Fibroblast of skin of back (primary cell): ENCODE measurements at regions not wholly inside any gene's neighbourhood (a gene's known extent, or its start where the extent isn't known, plus 50 kb on each side); places are given as distances from the start of the nearest gene placed in this dataset.
A peak's percentile ranks its signal among the peaks of the same experiment; 100 is the strongest.

ENCODE experiments used
- DNase-seq: peaks from one replicate; pipeline ENCODE4 v3.0.0-alpha.2; 2013

DNA sequence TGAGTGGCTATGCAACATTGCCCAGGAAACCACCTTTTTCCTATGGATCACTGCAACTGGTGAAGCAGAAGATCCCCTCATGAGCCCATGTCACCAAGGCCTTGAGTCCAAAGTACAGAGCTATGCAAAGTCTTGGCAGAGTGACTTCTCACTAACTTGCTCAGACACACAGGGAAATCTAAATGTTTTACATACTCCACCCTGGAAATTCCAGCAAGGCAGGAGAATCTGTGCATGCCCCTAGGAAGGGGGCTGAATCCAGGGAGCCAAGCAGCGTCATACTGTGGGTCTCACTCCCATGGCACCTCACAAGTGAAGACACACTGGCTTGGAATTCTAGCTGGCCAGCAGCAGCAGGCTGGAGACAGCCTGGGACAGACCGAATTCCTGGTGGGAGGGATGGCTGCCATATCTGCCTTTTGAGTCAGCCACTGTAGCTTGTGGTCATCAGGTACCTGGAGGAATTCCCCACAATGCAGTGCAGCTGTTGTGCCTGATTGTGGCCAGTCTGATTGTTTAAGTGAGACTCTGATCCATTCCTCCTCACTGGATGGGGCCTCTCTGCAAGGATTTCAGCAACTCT lies 1817.4 kb downstream of the SUCLG1 start:
- peak; percentile 6 for DNase-seq

DNA sequence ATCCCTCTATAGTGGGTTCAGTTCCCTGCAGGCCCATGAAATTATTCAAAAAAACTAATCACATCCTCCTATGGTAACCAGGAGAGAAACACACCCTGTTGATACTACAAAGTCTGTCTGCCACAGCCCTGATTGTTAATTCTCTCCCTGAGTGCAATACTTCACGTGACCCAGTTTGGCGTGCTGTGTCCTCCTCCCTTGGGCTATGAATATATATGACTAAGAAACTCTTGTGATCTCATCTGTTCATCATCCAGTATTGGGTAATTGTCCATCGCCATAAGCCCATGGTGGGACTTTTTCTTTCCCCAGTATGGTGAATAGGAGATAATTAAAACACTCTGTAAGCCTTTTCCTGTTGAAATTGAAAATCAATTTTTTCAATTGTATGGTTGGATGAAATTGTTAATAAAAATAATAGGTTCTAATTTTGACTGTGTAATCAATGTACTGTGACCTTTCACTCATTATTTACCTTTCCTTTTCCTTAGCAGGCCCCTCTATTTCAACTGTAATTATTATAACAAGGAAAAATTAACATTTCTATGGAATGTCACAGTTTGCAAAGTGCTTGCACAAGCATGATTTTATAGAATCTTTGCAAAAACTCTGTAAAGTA lies 1822.6 kb downstream of the SUCLG1 start:
- DNase-seq, result peak; percentile 7

DNA sequence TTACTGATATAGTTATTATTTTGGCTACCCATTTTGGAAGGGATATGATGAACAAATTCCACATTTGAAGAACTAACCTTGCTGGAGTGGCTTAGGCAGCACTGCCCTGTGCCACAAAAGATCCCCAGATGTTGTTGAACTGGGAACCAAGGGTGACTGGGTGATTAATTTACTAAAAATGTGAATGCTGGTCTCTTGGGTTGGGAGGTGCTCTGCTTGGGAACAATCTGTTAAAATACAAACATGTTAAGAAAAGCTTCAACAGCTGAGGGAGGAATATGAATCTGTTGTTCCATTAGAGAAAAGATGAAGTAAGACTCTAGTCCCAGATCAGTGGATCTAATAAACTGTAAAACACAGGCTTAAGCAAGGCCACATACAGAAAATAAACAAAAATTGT lies 1860.1 kb downstream of the SUCLG1 start:
- peak; percentile 1 for DNase-seq

DNA sequence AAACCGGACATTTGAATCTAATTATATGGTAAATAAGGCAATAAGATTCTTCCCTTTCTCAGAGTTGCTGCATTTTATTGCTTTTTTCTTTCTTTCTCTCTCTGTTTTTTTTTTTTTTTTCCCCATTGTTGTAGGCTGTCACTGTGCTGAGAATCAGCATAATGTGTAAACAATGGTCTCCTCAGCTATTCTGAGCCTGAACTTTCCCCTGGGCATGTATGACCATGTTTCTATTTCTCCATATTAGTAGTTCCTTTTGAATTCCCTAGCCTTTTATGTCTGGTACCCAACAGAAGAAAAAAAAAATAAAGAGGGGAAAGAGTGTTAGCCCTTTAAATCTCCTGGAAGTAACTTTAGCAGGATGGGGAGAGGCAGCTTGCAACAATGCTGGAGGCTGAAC lies 1862.5 kb downstream of the SUCLG1 start:
- DNase-seq, result no peak

DNA sequence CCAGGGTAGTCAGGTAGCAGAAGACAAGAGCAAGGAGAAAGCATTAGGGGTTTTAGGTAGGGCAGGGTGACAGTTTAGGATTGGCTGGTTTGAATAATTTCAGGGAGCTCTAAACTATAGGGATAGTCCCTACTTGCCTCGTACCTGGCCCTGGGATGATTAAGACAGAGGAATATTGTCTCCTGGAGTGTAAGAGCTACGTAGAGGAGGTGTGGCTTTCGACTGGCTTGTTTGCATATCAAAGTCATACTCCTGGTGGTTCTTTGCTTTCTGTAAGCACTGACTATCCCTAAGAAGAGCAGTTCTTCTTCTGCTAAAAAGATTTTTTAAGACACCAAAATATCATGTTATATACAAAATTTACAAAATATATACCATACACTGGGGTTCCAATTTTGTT lies 1867.4 kb downstream of the SUCLG1 start:
- DNase-seq, result no peak

DNA sequence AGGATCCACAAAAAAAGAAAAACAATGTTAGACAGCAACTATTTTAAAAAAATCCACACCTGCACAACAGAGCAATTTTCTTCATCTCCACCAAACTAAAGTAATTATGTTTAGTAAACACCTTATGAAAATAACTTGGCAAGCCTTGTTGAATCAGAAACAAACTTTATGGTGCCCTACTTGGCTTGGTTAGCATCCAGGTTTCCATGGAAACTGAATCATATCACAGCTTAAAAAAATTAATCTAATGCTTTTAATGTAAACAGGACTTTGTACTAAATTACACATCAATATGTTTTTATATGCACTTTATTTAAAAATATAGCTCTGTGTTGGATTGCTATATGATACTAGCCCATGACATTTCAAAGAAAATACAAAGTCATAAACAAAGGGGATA lies 1882.4 kb downstream of the SUCLG1 start:
- no peak for DNase-seq

DNA sequence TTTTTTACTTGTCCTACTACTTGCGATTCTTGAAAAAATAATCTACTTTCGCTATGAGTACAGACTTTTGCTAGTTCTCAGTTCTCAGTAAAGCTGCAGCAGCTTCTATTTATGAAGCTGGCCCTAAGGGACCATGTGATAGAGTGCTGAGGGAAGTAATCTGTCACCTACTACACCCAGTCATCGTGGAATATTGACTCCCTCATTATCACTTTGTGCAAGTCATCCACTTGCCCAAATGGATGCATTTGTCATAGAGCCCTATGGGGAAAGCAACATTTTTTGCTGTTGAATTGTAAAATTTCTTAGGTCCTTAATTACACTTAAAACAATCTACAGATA lies 1919.8 kb downstream of the SUCLG1 start:
- DNase-seq, result no peak

DNA sequence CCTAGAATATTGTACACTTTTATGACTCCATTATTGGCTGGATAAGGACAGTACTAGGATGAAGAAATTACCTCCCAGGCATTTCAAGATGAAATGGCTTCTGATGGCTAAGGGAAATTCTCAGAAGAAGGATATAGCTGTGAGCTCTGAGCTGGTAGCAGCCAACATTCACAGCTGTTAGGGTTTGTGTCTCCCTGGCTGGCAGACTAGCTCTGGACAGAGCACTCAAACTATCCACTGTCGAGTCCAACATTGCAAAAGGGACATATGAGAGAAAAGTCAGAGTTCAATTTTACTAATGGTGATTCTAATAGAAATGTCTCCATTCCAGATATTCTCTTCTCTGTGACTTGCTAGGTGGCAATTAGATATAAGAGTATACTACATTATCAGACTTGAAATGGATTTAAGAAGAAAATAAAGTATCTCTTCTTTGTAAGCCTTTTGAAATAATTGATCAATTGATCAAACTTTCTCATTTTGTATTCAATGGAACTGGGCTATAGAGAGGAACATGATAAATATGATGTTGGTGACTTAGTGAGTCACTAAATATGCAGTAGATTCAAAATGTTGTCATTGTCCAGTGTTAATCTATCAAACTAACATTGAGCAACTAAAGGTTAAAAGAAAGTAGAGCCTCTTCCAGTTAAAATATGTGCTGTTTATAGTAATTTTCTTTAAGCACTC lies 1920.3 kb downstream of the SUCLG1 start:
- no peak for DNase-seq

DNA sequence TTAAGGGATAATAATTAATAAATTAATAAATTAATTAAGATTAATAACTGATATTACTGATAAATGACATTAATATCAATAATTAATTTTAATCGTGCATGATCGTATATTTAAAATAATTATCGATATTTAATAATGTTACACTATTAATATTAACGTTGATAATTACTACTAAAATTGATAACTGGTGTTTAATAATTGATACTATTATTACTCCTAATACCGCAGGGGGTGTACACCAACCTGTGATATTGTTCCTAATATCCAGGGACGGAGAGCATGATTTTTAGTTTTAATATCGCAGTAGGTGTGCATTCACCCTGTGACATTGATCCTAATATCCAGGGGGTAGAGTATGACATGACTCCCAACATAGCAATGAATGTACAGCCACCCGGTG lies 1930.8 kb downstream of the SUCLG1 start:
- no peak for DNase-seq

DNA sequence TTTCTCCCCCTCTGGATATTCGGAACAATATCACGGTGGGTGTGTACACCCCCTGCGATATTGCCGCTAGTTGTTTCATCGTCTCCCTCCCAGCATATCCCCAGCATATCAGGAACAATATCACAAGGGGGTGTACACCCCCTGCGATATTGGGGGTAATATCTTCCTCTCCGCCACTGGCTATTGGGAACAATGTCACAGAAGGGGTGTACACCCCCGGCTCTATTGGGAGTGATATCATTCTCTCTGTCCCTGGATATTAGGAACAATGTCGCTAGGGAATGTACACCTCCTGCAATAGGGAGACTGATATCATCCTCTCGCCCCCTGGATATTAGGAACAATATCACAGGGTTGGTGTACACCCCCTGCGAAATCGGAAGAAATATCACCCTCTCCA lies 1932.0 kb downstream of the SUCLG1 start:
- no peak for DNase-seq

DNA sequence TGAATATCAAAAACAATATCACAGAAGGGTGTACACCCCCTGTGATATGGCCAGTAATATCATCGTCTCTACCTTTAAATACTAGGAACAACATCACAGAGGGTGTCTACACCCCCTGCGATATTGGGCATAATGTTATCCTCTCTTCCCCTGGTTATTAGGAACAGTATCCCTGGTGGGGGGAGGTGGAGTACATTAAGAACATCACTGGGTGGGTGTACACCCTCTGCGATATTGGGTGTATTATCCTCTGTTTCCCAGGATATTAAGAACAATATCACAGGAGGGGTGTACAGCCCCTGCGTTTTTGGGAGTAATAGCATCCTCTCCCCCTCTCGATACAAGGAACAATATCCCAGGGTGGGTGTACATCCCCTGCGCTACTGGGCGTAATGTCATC lies 1932.8 kb downstream of the SUCLG1 start:
- no peak for DNase-seq

DNA sequence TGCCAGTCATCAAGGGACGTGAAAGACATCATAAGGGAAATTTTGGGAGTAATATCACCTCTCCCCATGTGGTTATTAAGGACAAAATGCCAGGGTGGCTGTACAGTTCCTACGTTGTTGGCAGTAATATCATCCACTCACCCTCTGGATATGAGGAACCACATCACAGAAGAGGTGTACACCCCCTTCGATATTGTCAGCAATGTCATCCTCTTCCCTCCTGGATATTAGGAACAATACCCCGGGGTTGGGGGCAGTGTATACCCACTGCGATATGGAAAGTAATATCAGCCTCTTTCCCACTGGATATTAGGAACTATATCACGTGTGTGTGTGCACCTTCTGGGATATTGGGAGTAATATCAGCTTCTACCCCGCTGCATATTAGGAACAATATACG lies 1933.3 kb downstream of the SUCLG1 start:
- no peak for DNase-seq

DNA sequence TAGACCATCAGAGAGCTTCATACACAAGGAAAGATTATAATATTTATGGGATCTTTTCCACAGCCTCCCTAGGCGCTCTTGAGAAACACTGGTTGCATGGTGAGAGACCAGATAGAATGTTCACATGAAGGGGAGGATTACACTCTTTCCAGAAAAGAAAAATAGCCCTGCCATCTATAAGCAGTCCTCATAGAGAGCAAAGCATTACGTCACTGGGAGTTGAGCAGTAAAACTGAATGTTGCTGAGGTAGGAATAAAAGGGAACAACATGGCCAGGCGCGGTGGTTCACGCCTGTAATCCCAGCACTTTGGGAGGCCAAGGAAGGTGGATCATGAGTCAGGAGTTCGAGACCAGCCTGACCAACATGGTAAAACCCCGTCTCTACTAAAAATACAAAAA lies 1934.3 kb downstream of the SUCLG1 start:
- DNase-seq, result no peak

DNA sequence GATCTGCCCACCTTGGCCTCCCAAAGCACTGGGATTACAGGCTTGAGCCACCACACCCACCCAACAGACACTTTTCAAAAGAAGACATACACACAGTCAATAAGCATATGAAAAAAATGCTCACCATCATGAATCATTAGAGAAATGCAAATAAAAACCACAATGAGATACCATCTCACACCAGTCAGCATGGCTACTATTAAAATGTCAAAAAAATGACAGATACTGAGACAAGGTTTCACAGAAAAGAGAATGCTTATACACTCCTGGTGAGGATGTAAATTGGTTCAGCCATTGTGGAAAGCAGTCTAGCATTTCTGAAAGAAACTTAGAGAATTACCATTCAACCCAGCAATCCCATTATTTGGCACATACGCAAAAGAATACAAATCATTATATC lies 1947.2 kb downstream of the SUCLG1 start:
- no peak for DNase-seq

DNA sequence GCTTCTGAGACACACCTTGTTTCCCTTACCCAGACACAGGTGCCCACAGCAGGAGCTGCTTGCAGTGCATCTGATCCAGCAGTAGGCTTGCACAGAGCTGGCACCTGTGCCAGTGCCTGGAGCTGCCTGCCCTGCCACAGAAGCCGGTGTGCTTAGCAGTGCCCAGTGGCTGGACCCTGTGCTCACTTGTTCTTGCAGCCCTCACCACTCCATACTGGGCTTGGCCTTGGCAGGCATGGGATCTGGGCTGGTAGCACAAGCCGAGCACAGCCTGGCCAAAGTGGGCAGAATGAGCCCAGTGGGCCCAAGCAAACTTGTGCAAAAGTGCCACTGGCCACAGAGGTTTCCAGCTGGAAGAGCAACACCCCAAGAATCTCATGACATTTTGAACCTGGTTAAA lies 1950.4 kb downstream of the SUCLG1 start:
- DNase-seq, result no peak

DNA sequence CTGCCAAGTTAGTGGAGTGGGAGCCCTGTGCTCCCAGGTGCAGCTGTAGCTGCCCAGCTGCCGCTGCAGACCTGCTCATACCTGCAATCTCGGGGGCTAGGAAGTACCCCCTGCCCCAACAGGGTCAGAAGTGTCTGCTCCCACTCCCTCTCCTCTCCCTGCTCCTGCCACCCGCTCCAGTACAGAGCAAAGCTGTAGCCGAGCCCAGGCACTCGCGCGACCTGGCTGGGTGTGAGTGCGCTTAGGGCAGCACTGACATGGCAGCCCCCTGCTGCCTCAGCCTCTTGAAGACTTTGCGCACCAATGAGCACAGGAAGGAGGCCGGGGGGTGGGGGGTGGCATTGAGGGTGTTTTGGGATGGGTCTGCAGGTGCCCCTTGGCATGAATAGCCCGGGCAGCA lies 1951.4 kb downstream of the SUCLG1 start:
- no peak for DNase-seq

DNA sequence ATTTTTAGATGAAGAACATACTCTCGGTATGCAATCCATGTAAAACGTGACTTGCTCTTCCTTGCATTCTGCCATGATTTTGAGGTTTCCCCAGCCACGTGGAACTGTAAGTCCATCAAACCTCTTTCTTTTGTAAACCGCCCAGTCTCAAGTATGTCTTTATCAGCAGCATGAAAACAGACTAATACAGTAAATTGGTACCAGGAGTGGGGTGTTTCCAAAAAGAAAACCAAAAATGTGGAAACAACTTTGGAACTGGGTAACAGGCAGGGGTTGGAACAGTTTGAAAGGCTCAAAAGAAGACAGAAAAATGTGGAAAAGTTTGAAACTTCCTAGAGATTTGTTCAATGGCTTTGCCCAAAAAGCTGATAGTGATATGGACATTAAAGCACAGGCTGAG lies 1957.9 kb downstream of the SUCLG1 start:
- DNase-seq, result no peak

DNA sequence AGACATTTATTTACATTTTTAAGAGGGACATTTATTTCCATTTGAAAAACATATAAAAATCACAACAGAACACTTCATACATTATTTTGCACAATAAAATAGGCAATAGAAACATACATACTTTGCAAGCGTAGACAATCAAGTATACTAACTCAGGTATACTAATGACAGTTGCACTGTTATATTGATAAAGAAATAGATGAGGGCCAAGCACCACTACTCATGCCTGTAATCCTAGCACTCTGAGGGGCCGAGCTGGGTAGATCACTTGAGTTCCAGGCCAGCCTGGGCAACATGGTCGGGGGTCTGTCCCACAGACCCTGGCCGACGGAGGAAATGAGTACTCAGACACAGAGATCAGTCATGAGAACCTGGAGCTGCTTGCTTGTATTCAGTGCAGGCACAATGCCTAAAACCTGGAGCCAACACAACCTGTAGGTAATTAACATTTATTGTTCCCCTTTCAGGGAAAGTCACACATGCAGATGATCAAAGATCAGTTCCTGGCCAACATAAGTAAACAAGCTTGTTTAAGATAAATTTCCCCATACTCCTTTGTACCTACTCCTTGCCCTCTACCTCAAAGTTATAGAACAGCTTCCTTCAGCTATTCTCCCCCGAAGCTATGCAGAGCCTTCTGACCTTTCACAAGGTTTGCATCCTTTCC lies 1960.2 kb downstream of the SUCLG1 start:
- DNase-seq, result no peak

DNA sequence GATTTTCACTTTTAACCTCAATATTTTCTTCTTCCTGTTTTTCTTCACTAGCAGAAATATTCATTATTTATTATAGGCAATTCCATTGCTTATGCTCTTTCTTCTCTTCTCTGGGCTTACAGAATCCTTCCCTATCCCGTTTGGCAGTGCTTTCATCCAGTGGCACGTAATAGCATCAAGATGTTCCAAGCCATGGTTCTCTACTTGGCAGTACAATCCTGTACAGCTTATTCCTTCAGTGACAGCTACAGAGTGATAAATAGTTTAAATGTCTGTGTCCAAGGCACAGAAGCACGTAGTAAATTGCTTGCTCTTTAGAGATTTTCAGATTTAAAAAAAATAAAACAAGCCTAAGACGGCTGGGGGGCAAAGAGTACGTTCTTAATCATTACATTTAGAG lies 1964.3 kb downstream of the SUCLG1 start:
- DNase-seq, result no peak

DNA sequence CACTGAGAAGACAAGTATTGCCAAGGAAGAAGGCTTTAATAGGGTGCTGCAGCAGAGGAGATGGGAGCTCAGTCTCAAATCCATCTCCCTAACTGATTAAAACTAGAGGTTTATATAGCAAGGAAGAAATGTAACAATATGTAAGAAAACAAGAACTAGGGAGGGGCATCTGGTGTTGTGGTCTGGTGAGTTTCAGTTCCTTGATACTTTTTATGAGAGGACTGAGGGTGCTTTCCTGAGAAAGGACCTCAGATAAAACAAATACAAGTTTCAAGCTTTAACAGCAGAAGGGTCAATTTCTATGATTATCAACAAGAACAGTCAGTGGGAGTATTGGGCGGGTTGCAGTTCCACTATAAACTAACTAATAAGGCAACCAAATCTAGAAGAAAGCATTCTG lies 1967.5 kb downstream of the SUCLG1 start:
- no peak for DNase-seq

DNA sequence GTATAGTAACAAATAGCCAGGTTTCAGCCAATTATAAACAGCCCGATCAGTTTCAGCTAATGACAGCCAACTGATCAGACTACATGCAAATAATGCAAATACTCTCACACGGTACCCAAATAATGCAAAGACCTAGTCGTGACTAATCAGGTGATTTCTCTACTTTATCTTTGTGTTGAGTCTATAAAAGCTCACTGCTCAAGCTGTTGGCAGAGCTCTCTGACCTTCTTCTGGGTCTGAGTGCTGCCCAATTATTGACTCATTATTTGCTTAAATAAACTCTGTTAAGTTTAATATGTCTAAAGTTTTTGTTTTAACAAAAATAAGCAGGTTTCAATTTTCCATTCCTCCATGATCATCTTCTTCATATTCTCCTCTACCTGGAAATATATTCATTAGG lies 1971.7 kb downstream of the SUCLG1 start:
- no peak for DNase-seq

DNA sequence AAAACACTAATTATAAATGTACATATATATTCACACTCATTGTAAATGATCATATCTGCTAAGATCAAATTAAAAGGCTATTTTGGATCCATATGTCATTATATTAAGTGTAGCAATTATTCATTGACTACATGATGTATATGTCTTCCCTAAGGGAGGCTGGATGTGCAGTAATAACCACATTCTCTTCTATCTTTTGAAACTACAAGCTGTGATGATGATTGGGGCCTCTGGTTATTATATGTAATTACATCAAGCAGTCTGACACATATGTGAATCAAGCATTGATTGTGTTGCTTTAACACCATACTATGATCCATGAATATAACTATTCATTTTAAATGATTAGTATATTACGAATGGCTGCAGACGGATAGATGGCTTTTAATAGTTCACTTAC lies 1973.4 kb downstream of the SUCLG1 start:
- no peak for DNase-seq

DNA sequence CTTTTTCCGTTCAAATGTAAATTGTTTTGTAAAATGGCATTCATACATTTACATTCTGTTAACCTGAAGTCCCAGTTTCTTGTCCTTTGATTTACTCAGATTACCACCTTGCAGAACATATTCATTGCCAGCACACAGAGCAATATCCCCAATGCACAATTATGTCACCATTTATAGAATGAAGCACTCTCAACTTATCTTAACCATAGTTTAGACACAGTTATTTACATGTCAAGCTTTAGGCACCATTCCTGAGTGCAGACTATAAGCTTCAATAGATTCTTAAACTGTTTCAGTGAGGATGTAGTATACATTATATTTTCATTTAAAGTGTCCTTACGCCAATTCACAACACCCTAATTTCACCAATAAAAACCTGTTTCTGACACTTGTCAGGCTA lies 1977.9 kb downstream of the SUCLG1 start:
- no peak for DNase-seq

DNA sequence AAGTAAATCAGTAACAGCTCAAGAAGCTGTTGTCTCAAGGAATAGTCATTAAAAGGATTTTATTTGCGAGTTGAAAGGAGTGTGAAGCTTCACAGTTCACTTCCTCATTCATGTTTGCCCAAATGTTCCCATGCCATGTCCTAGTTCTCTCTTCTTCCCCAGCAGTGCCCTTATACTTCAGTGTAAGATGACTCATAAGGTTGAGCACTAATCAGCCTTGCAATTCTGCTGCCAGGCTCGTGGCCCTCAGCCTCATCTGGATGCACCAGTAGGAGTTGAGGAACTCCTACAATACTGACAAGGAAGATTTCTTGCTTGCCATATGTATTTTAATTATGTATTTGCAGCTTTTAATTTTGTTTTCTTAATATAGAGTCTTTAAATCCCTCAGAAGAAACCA lies 1980.4 kb downstream of the SUCLG1 start:
- no peak for DNase-seq
